H1 (cell line): ENCODE measurements at regions not wholly inside any gene's neighbourhood (a gene's known extent, or its start where the extent isn't known, plus 50 kb on each side); places are given as distances from the start of the nearest gene placed in this dataset.

Experiments
- CHD7 ChIP-seq: fragments of 300-600 bp; sonication (generic); IDR thresholded peaks from 2 replicates; pipeline ENCODE4 v1.7.1; 2012; ENCODE audit warnings: low read length, moderate library complexity, mild to moderate bottlenecking, inconsistent platforms; ENCODE audit not compliant: insufficient replicate concordance
- E2F6 ChIP-seq: IDR thresholded peaks from 2 replicates; pipeline ENCODE4 v1.6.1; 2012; ENCODE audit warnings: inconsistent platforms
- EZH2 ChIP-seq: fragments of 200-600 bp; sonication (generic); IDR thresholded peaks from 2 replicates; pipeline ENCODE4 v1.7.1; 2012; ENCODE audit warnings: low read depth, mild to moderate bottlenecking, moderate library complexity, low read length, inconsistent platforms; ENCODE audit not compliant: severe bottlenecking
- POLR2A ChIP-seq, 2 experiments: IDR thresholded peaks; 1 replicate in 1 of 2; 2 replicates in 1 of 2; pipeline ENCODE4 v1.6.1; 2011; ENCODE audit warnings: low read depth in 2 of 2, low read length in 2 of 2, mild to moderate bottlenecking in 2 of 2; ENCODE audit errors: control extremely low read depth in 1 of 2
- RFX5 ChIP-seq: IDR thresholded peaks from 2 replicates; pipeline ENCODE4 v1.6.1; 2011; ENCODE audit warnings: low read depth, low read length, improper control_type of control experiment, borderline replicate concordance
- TF ChIP-seq, protein P1 (sequence below), 3 experiments: IDR thresholded peaks; 1 replicate in 2 of 3; 2 replicates in 1 of 3; pipeline versions ENCODE4 v1.5.1 to v1.6.1; 2011; ENCODE audit warnings: low read length in 3 of 3, mild to moderate bottlenecking in 3 of 3, inconsistent platforms in 2 of 3, low read depth in 1 of 3, moderate library complexity in 1 of 3; ENCODE audit not compliant: insufficient read depth in 1 of 3; ENCODE audit errors: control extremely low read depth in 1 of 3

GRCh38 chr7:20892776-20893175 lies 106.1 kb upstream of the SP8 start:
- TF ChIP-seq RFX5 (no peak), E2F6 (no peak), EZH2 (no peak), CHD7 (no peak), POLR2A (IDR thresholded peaks at IDR 0.05; ENCODE audit: control extremely low read depth in 1 of 2, low read depth in 2 of 2, low read length in 2 of 2) (no peak)
- TF ChIP-seq, protein P1, sequence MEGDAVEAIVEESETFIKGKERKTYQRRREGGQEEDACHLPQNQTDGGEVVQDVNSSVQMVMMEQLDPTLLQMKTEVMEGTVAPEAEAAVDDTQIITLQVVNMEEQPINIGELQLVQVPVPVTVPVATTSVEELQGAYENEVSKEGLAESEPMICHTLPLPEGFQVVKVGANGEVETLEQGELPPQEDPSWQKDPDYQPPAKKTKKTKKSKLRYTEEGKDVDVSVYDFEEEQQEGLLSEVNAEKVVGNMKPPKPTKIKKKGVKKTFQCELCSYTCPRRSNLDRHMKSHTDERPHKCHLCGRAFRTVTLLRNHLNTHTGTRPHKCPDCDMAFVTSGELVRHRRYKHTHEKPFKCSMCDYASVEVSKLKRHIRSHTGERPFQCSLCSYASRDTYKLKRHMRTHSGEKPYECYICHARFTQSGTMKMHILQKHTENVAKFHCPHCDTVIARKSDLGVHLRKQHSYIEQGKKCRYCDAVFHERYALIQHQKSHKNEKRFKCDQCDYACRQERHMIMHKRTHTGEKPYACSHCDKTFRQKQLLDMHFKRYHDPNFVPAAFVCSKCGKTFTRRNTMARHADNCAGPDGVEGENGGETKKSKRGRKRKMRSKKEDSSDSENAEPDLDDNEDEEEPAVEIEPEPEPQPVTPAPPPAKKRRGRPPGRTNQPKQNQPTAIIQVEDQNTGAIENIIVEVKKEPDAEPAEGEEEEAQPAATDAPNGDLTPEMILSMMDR (IDR thresholded peaks at IDR 0.05; ENCODE audit: control extremely low read depth in 1 of 3, insufficient read depth in 1 of 3, low read depth in 1 of 3, low read length in 3 of 3), result no peak
